ENCODE measurements at regions not wholly inside any gene's neighbourhood (a gene's known extent, or its start where the extent isn't known, plus 50 kb on each side); places are given as distances from the start of the nearest gene placed in this dataset.

- Histone ChIP-seq H3K9me3 (ENCODE audit: control insufficient read depth, low read depth, low read length) (no peaks in the 10 kb centered on the region), H3K36me3 (ENCODE audit: control insufficient read depth, insufficient read depth, low read length) (no peaks in the 10 kb centered on the region), H3K4me3 (ENCODE audit: low read length) (no peak overlapping the region), H3K27ac (ENCODE audit: low read length) (no peak overlapping the region), H3K27me3 (ENCODE audit: control insufficient read depth, insufficient read depth, low read length) (no peaks in the 10 kb centered on the region), H3K4me1 (ENCODE audit: control insufficient read depth, insufficient read depth, low read length) (no peaks in the 10 kb centered on the region)
- DNase-seq: no peak
- 13% methylated on average over 1 of the region's 1 CpG for WGBS (ENCODE audit: insufficient coverage, low lambda C conversion rate)
Measured at GRCh38 chr5:165795073-165795472, 2289.7 kb downstream of the MAT2B start.

- WGBS (ENCODE audit: insufficient coverage, low lambda C conversion rate): no CpG with 5 or more reads among the region's 4 CpGs
- H3K36me3 ChIP-seq (ENCODE audit: control insufficient read depth, insufficient read depth, low read length): no peaks in the 10 kb centered on the region
- no peak overlapping the region for H3K4me3 ChIP-seq (ENCODE audit: low read length)
- no peak overlapping the region for H3K27ac ChIP-seq (ENCODE audit: low read length)
- DNase-seq: peak; percentile 53 to 78
- H3K27me3 ChIP-seq (ENCODE audit: control insufficient read depth, insufficient read depth, low read length): no peaks in the 10 kb centered on the region
- no peaks in the 10 kb centered on the region for H3K4me1 ChIP-seq (ENCODE audit: control insufficient read depth, insufficient read depth, low read length)
- H3K9me3 ChIP-seq (ENCODE audit: control insufficient read depth, low read depth, low read length): no peaks in the 10 kb centered on the region
Measured at GRCh38 chr5:165805756-165806155, 2300.3 kb downstream of the MAT2B start.

- no peaks in the 10 kb centered on the region for H3K36me3 ChIP-seq (ENCODE audit: control insufficient read depth, insufficient read depth, low read length)
- no peaks in the 10 kb centered on the region for H3K4me1 ChIP-seq (ENCODE audit: control insufficient read depth, insufficient read depth, low read length)
- no peaks in the 10 kb centered on the region for H3K27me3 ChIP-seq (ENCODE audit: control insufficient read depth, insufficient read depth, low read length)
- DNase-seq: no peak
- H3K4me3 ChIP-seq (ENCODE audit: low read length): no peak overlapping the region
- no peaks in the 10 kb centered on the region for H3K9me3 ChIP-seq (ENCODE audit: control insufficient read depth, low read depth, low read length)
- 89% methylated on average over 3 of the region's 3 CpGs for WGBS (ENCODE audit: insufficient coverage, low lambda C conversion rate)
- H3K27ac ChIP-seq (ENCODE audit: low read length): no peak overlapping the region
Measured at GRCh38 chr5:165808335-165808734, 2302.9 kb downstream of the MAT2B start.

- Histone ChIP-seq H3K36me3 (ENCODE audit: control insufficient read depth, insufficient read depth, low read length) (no peaks in the 10 kb centered on the region), H3K4me3 (ENCODE audit: low read length) (no peak overlapping the region), H3K9me3 (ENCODE audit: control insufficient read depth, low read depth, low read length) (no peaks in the 10 kb centered on the region), H3K4me1 (ENCODE audit: control insufficient read depth, insufficient read depth, low read length) (no peaks in the 10 kb centered on the region), H3K27ac (ENCODE audit: low read length) (no peak overlapping the region), H3K27me3 (ENCODE audit: control insufficient read depth, insufficient read depth, low read length) (no peaks in the 10 kb centered on the region)
- DNase-seq: no peak
- no CpG with 5 or more reads among the region's 3 CpGs for WGBS (ENCODE audit: insufficient coverage, low lambda C conversion rate)
Measured at GRCh38 chr5:165809914-165810313, 2304.5 kb downstream of the MAT2B start.

GRCh38 chr5:165829504-165829903 lies 2324.1 kb downstream of the MAT2B start:
- no peak overlapping the region for H3K27ac ChIP-seq (ENCODE audit: low read length)
- no CpG with 5 or more reads among the region's 6 CpGs for WGBS (ENCODE audit: insufficient coverage, low lambda C conversion rate)

GRCh38 chr5:165834891-165835290 lies 2329.5 kb downstream of the MAT2B start:
- H3K27me3 ChIP-seq (ENCODE audit: control insufficient read depth, insufficient read depth, low read length): no peaks in the 10 kb centered on the region
- H3K27ac ChIP-seq (ENCODE audit: low read length): no peak overlapping the region
- WGBS (ENCODE audit: insufficient coverage, low lambda C conversion rate): 100% methylated on average over 2 of the region's 4 CpGs
- H3K9me3 ChIP-seq (ENCODE audit: control insufficient read depth, low read depth, low read length): no peaks in the 10 kb centered on the region
- DNase-seq: no peak
- H3K4me1 ChIP-seq (ENCODE audit: control insufficient read depth, insufficient read depth, low read length): no peaks in the 10 kb centered on the region
- no peaks in the 10 kb centered on the region for H3K36me3 ChIP-seq (ENCODE audit: control insufficient read depth, insufficient read depth, low read length)
- H3K4me3 ChIP-seq (ENCODE audit: low read length): no peak overlapping the region

More at GRCh38 chr5:165829504-165829903, 2324.1 kb downstream of the MAT2B start:
- no peak overlapping the region for H3K4me3 ChIP-seq (ENCODE audit: low read length)
- H3K27me3 ChIP-seq (ENCODE audit: control insufficient read depth, insufficient read depth, low read length): no peaks in the 10 kb centered on the region
- H3K36me3 ChIP-seq (ENCODE audit: control insufficient read depth, insufficient read depth, low read length): no peaks in the 10 kb centered on the region
- no peaks in the 10 kb centered on the region for H3K4me1 ChIP-seq (ENCODE audit: control insufficient read depth, insufficient read depth, low read length)
- H3K9me3 ChIP-seq (ENCODE audit: control insufficient read depth, low read depth, low read length): no peaks in the 10 kb centered on the region
- no peak for DNase-seq

GRCh38 chr5:165836046-165836445 lies 2330.6 kb downstream of the MAT2B start:
- no peak for DNase-seq
- no peaks in the 10 kb centered on the region for H3K36me3 ChIP-seq (ENCODE audit: control insufficient read depth, insufficient read depth, low read length)
- H3K4me3 ChIP-seq (ENCODE audit: low read length): no peak overlapping the region
- no peaks in the 10 kb centered on the region for H3K4me1 ChIP-seq (ENCODE audit: control insufficient read depth, insufficient read depth, low read length)
- no peaks in the 10 kb centered on the region for H3K27me3 ChIP-seq (ENCODE audit: control insufficient read depth, insufficient read depth, low read length)
- H3K27ac ChIP-seq (ENCODE audit: low read length): no peak overlapping the region
- no CpG with 5 or more reads among the region's 1 CpG for WGBS (ENCODE audit: insufficient coverage, low lambda C conversion rate)
- H3K9me3 ChIP-seq (ENCODE audit: control insufficient read depth, low read depth, low read length): no peaks in the 10 kb centered on the region

- no peak for DNase-seq
- Histone ChIP-seq H3K27ac (ENCODE audit: low read length) (no peak overlapping the region), H3K36me3 (ENCODE audit: control insufficient read depth, insufficient read depth, low read length) (no peaks in the 10 kb centered on the region), H3K4me1 (ENCODE audit: control insufficient read depth, insufficient read depth, low read length) (no peaks in the 10 kb centered on the region), H3K4me3 (ENCODE audit: low read length) (no peak overlapping the region), H3K27me3 (ENCODE audit: control insufficient read depth, insufficient read depth, low read length) (no peaks in the 10 kb centered on the region), H3K9me3 (ENCODE audit: control insufficient read depth, low read depth, low read length) (no peaks in the 10 kb centered on the region)
- WGBS (ENCODE audit: insufficient coverage, low lambda C conversion rate): 100% methylated on average over 1 of the region's 2 CpGs
Measured at GRCh38 chr5:165837286-165837685, 2331.9 kb downstream of the MAT2B start.

- WGBS (ENCODE audit: insufficient coverage, low lambda C conversion rate): 90% methylated on average over 4 of the region's 5 CpGs
- H3K36me3 ChIP-seq (ENCODE audit: control insufficient read depth, insufficient read depth, low read length): no peaks in the 10 kb centered on the region
- no peaks in the 10 kb centered on the region for H3K9me3 ChIP-seq (ENCODE audit: control insufficient read depth, low read depth, low read length)
- no peaks in the 10 kb centered on the region for H3K4me1 ChIP-seq (ENCODE audit: control insufficient read depth, insufficient read depth, low read length)
- H3K4me3 ChIP-seq (ENCODE audit: low read length): no peak overlapping the region
- no peaks in the 10 kb centered on the region for H3K27me3 ChIP-seq (ENCODE audit: control insufficient read depth, insufficient read depth, low read length)
- no peak for DNase-seq
- H3K27ac ChIP-seq (ENCODE audit: low read length): no peak overlapping the region
Measured at GRCh38 chr5:165844571-165844970, 2339.2 kb downstream of the MAT2B start.

- H3K36me3 ChIP-seq (ENCODE audit: control insufficient read depth, insufficient read depth, low read length): no peaks in the 10 kb centered on the region
- H3K27me3 ChIP-seq (ENCODE audit: control insufficient read depth, insufficient read depth, low read length): no peaks in the 10 kb centered on the region
- WGBS (ENCODE audit: insufficient coverage, low lambda C conversion rate): no CpG with 5 or more reads among the region's 1 CpG
- DNase-seq: no peak
- H3K4me1 ChIP-seq (ENCODE audit: control insufficient read depth, insufficient read depth, low read length): no peaks in the 10 kb centered on the region
- H3K27ac ChIP-seq (ENCODE audit: low read length): no peak overlapping the region
- H3K9me3 ChIP-seq (ENCODE audit: control insufficient read depth, low read depth, low read length): no peaks in the 10 kb centered on the region
- H3K4me3 ChIP-seq (ENCODE audit: low read length): no peak overlapping the region
Measured at GRCh38 chr5:165858118-165858517, 2352.7 kb downstream of the MAT2B start.

GRCh38 chr5:165859251-165859650 lies 2353.8 kb downstream of the MAT2B start:
- Histone ChIP-seq H3K27ac (ENCODE audit: low read length) (no peak overlapping the region), H3K36me3 (ENCODE audit: control insufficient read depth, insufficient read depth, low read length) (no peaks in the 10 kb centered on the region), H3K27me3 (ENCODE audit: control insufficient read depth, insufficient read depth, low read length) (no peaks in the 10 kb centered on the region), H3K4me3 (ENCODE audit: low read length) (no peak overlapping the region), H3K9me3 (ENCODE audit: control insufficient read depth, low read depth, low read length) (no peaks in the 10 kb centered on the region), H3K4me1 (ENCODE audit: control insufficient read depth, insufficient read depth, low read length) (no peaks in the 10 kb centered on the region)
- no peak for DNase-seq
- WGBS (ENCODE audit: insufficient coverage, low lambda C conversion rate): no CpG with 5 or more reads among the region's 2 CpGs
